Glutamatergic neuron (in vitro differentiated cells): ENCODE measurements at regions not wholly inside any gene's neighbourhood (a gene's known extent, or its start where the extent isn't known, plus 50 kb on each side); places are given as distances from the start of the nearest gene placed in this dataset.

Experiments used
- DNase-seq: peaks from one replicate; pipeline ENCODE4 v3.0.0; 2022
- H3K27ac Mint-ChIP-seq: one replicate; pipeline ENCODE4 v1.8.0; 2020; ENCODE audit warnings: mild to moderate bottlenecking, mixed read lengths, inconsistent platforms; ENCODE audit not compliant: unreplicated experiment
- H3K27me3 Mint-ChIP-seq: one replicate; pipeline ENCODE4 v1.8.0; 2020; ENCODE audit warnings: mild to moderate bottlenecking, moderate library complexity, mixed read lengths, inconsistent platforms; ENCODE audit not compliant: unreplicated experiment
- H3K36me3 Mint-ChIP-seq: one replicate; pipeline ENCODE4 v1.8.0; 2020; ENCODE audit warnings: mild to moderate bottlenecking, mixed read lengths, inconsistent platforms; ENCODE audit not compliant: unreplicated experiment
- H3K4me1 Mint-ChIP-seq: one replicate; pipeline ENCODE4 v1.8.0; 2020; ENCODE audit warnings: mild to moderate bottlenecking, low read depth, mixed read lengths, inconsistent platforms; ENCODE audit not compliant: unreplicated experiment
- H3K4me3 Mint-ChIP-seq: one replicate; pipeline ENCODE4 v1.8.0; 2020; ENCODE audit warnings: mild to moderate bottlenecking, mixed read lengths, inconsistent platforms; ENCODE audit not compliant: unreplicated experiment
- H3K9me3 Mint-ChIP-seq: one replicate; pipeline ENCODE4 v1.8.0; 2020; ENCODE audit warnings: mild to moderate bottlenecking, moderate library complexity, mixed read lengths, inconsistent platforms; ENCODE audit not compliant: unreplicated experiment
- TF ChIP-seq, protein P1 (sequence below): fragments of 200-600 bp; sonication (generic); IDR thresholded peaks from one replicate; pipeline ENCODE4 v1.5.0; 2021; ENCODE audit not compliant: partially characterized antibody, unreplicated experiment

DNA sequence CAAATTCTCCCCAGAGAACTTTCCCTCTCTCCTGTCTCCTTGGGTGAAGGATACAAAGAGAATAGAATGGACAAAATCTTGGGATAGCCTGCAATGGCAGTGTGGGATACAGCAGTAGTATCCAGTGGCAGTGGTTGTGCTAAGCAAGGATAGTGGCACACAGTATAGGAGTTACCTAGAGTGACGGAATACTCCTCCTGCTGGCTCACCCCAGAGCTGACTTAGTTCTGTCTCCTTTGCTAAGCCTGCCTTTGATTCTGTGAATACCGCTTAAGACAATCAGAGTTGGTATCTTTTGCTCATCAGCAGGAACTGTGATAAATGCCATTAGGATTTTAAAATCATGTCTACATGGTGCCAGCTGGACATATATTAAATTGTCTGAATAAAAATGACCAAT lies 404.3 kb downstream of the JRKL start:
- DNase-seq, result no peak
- H3K4me1 Mint-ChIP-seq, result no peaks in the 10 kb centered on the region

DNA sequence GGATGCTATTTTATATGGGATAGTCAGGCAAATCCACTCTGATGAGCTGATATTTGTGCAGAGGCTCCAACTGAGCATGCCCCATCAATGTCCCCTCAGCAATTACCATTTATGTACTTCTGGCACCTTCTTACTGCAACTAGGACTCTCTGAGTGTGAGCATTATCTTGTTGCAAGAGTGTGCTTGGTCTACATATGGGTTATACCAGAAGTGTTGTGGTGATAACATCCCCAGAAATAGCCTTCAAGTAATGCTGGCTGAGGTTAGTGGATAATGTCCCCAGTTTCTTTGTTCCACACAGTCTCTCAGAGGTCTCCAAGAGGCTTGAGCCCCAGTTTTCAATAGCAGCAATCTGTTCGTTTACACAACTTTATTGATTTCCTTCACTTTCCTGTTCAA lies 408.6 kb downstream of the JRKL start:
- H3K4me3 Mint-ChIP-seq, result no peak overlapping the region
- H3K36me3 Mint-ChIP-seq, result no peaks in the 10 kb centered on the region
- no peaks in the 10 kb centered on the region for H3K9me3 Mint-ChIP-seq
- no peaks in the 10 kb centered on the region for H3K27me3 Mint-ChIP-seq
- H3K4me1 Mint-ChIP-seq, result no peaks in the 10 kb centered on the region
- no peak for DNase-seq
- no peak overlapping the region for H3K27ac Mint-ChIP-seq
- TF ChIP-seq, protein P1, sequence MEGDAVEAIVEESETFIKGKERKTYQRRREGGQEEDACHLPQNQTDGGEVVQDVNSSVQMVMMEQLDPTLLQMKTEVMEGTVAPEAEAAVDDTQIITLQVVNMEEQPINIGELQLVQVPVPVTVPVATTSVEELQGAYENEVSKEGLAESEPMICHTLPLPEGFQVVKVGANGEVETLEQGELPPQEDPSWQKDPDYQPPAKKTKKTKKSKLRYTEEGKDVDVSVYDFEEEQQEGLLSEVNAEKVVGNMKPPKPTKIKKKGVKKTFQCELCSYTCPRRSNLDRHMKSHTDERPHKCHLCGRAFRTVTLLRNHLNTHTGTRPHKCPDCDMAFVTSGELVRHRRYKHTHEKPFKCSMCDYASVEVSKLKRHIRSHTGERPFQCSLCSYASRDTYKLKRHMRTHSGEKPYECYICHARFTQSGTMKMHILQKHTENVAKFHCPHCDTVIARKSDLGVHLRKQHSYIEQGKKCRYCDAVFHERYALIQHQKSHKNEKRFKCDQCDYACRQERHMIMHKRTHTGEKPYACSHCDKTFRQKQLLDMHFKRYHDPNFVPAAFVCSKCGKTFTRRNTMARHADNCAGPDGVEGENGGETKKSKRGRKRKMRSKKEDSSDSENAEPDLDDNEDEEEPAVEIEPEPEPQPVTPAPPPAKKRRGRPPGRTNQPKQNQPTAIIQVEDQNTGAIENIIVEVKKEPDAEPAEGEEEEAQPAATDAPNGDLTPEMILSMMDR, result no peak

More for the DNA sequence above, 404.3 kb downstream of the JRKL start:
- TF ChIP-seq, protein P1, result no peak
- H3K27ac Mint-ChIP-seq, result no peak overlapping the region
- H3K4me3 Mint-ChIP-seq, result no peak overlapping the region
- no peaks in the 10 kb centered on the region for H3K27me3 Mint-ChIP-seq
- H3K36me3 Mint-ChIP-seq, result no peaks in the 10 kb centered on the region
- no peaks in the 10 kb centered on the region for H3K9me3 Mint-ChIP-seq

DNA sequence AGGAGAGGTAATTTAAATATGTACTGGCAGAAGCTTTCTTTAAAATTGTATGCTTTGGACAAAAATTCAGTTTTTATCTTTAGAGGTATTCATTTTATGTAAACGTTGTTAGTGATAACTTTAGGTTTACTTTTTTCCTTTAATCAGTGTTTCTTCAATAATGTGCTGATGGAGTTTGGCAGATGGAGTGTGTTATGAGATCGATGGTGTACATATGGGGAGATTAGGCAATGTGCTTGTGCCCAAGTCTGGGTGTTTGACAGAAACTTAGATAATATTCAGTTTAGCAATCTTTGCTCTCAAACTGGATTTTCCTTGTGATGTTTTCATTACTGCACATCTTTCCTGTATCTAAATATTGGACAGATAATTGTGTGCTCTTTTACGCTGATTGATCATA lies 425.4 kb downstream of the JRKL start:
- peaks cover 2% of the 10 kb centered on the region for H3K9me3 Mint-ChIP-seq
- H3K27ac Mint-ChIP-seq, result no peak overlapping the region
- no peak for DNase-seq
- no peaks in the 10 kb centered on the region for H3K4me1 Mint-ChIP-seq
- no peaks in the 10 kb centered on the region for H3K36me3 Mint-ChIP-seq
- no peaks in the 10 kb centered on the region for H3K27me3 Mint-ChIP-seq
- H3K4me3 Mint-ChIP-seq, result no peak overlapping the region
- TF ChIP-seq, protein P1, result no peak

DNA sequence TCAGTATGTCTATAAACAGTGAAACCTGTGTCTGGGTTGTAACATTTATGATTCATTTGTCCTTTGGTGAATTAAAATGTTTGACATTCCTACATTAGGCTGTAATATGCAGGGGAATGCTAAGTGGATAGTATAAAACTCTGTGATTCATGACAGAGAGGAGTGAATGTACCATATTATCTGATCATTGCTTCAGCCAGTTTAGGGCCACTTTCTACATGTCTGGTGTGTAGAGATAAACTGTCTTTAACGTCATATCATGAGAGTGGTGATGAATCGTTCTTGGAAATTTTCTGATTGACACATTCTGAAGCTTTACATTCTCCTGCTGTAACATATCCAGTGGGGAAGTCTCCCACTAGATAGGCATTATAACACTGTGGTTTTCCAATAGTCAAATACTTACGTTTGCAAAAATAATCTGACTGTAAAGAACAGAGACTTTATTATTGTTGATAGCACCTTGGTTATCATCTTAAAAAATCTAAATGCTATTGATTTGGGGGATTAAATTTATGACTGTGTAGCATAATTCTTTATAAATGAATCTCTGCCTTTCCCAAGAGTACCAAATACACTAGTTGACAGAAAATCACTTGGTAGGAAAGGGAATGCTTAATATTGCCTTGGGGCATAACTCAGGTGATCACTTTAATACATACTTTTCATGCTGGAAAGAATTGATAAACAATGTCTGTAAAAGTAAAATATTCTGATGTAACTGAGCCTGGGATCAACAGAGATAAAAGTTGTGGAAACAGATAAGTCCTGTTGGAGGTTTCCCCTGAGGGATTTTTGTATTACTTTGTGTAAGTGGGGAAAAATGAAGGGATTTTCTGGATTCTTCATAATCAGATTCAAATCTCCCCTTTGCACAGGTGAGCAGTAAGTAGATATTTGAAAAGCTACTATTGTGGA lies 427.9 kb downstream of the JRKL start:
- Mint-ChIP-seq H3K27me3 (no peaks in the 10 kb centered on the region), H3K4me3 (no peak overlapping the region), H3K4me1 (no peaks in the 10 kb centered on the region), H3K27ac (no peak overlapping the region), H3K36me3 (no peaks in the 10 kb centered on the region), H3K9me3 (peaks cover 2% of the 10 kb centered on the region)
- TF ChIP-seq, protein P1, result no peak
- no peak for DNase-seq

DNA sequence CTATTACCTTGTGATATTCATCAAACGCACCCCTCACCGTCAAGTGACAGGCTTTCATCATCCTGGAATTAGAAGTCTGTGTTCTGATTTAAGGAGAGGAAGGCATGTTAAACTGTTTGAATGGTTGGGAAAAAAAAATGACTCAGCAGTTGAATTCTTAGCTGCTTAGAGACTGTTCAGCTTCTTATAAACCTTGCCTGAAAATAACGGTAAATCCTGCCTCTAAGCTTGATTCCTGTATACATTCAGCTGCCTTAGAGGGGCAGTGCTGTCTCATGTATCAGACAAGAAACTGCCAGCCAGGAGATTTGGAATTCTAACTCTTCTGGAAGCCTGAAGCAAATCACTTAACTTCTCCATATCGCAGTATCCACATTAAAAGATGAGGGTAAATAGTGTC lies 437.4 kb downstream of the JRKL start:
- Mint-ChIP-seq H3K4me3 (no peak overlapping the region), H3K27me3 (no peaks in the 10 kb centered on the region), H3K36me3 (no peaks in the 10 kb centered on the region), H3K9me3 (no peaks in the 10 kb centered on the region), H3K4me1 (no peaks in the 10 kb centered on the region), H3K27ac (no peak overlapping the region)
- TF ChIP-seq, protein P1, result no peak
- DNase-seq, result no peak
